Liver (tissue), 8 donors: ENCODE measurements at regions not wholly inside any gene's neighbourhood (a gene's known extent, or its start where the extent isn't known, plus 50 kb on each side); places are given as distances from the start of the nearest gene placed in this dataset.

Source experiments
- DNase-seq: peaks from one replicate; pipeline ENCODE4 v3.0.0-alpha.2; 2017; ENCODE audit warnings: low spot score
- H3K27ac ChIP-seq, 2 donors: one replicate each; pipeline ENCODE4 v1.7.0; 2013; ENCODE audit warnings: inconsistent platforms in 2 of 2, low read length in 2 of 2, control low read depth in 1 of 2, low read depth in 1 of 2, mild to moderate bottlenecking in 1 of 2
- H3K27me3 ChIP-seq, 4 donors: one replicate each; pipeline versions ENCODE4 v1.6.1 to v1.7.0; 2013; ENCODE audit warnings: low read length in 3 of 4, inconsistent platforms in 1 of 4, mild to moderate bottlenecking in 1 of 4, moderate library complexity in 1 of 4; ENCODE audit not compliant: control insufficient read depth in 4 of 4, insufficient read depth in 4 of 4
- H3K36me3 ChIP-seq, 4 donors: one replicate each; pipeline versions ENCODE4 v1.6.1 to v1.7.0; 2013; ENCODE audit warnings: low read length in 3 of 4, mild to moderate bottlenecking in 3 of 4, low read depth in 1 of 4, moderate library complexity in 1 of 4; ENCODE audit not compliant: control insufficient read depth in 4 of 4, insufficient read depth in 3 of 4
- H3K4me1 ChIP-seq, 4 donors: one replicate each; pipeline versions ENCODE4 v1.6.1 to v1.7.0; 2013; ENCODE audit warnings: low read length in 3 of 4, mild to moderate bottlenecking in 3 of 4, moderate library complexity in 1 of 4; ENCODE audit not compliant: control insufficient read depth in 4 of 4, insufficient read depth in 4 of 4
- H3K4me3 ChIP-seq, 3 donors: one replicate each; pipeline versions ENCODE4 v1.6.1 to v1.7.0; 2013; ENCODE audit warnings: low read length in 3 of 3, control low read depth in 1 of 3, low read depth in 1 of 3, mild to moderate bottlenecking in 1 of 3
- H3K9ac ChIP-seq, 2 donors: one replicate each; pipeline ENCODE4 v1.7.0; 2013; ENCODE audit warnings: low read length in 2 of 2, mild to moderate bottlenecking in 2 of 2, moderate library complexity in 2 of 2, control low read depth in 1 of 2, low read depth in 1 of 2
- H3K9me3 ChIP-seq, 4 donors: one replicate each; pipeline versions ENCODE4 v1.6.1 to v1.7.0; 2013; ENCODE audit warnings: low read length in 3 of 4; ENCODE audit not compliant: control insufficient read depth in 4 of 4
- ATF3 ChIP-seq: IDR thresholded peaks from 2 replicates; pipeline ENCODE4 v1.6.1; 2016; ENCODE audit warnings: antibody characterized with exemption
- CTCF ChIP-seq: fragments of 150-350 bp; IDR thresholded peaks from 2 replicates; pipeline ENCODE4 v1.5.1; 2017; ENCODE audit warnings: improper control_type of control experiment, low read depth, low read length; ENCODE audit not compliant: missing input control
- EGR1 ChIP-seq, 2 donors: IDR thresholded peaks; 2 replicates each; pipeline ENCODE4 v1.6.1; 2016 to 2018; ENCODE audit warnings: antibody characterized with exemption in 2 of 2, low read depth in 2 of 2
- FOXA1 ChIP-seq: IDR thresholded peaks from 2 replicates; pipeline ENCODE4 v1.6.1; 2016; ENCODE audit warnings: antibody characterized with exemption
- FOXA2 ChIP-seq: IDR thresholded peaks from 2 replicates; pipeline ENCODE4 v1.6.1; 2016; ENCODE audit warnings: antibody characterized with exemption
- GABPA ChIP-seq, 2 donors: IDR thresholded peaks in 1 of 2; conservative IDR thresholded peaks in 1 of 2; 2 replicates each; pipeline ENCODE4 v1.6.1; 2016; ENCODE audit warnings: antibody characterized with exemption in 2 of 2, mild to moderate bottlenecking in 1 of 2, moderate library complexity in 1 of 2
- HNF4A ChIP-seq, 2 donors: conservative IDR thresholded peaks; 2 replicates each; pipeline ENCODE4 v1.6.1; 2016; ENCODE audit warnings: antibody characterized with exemption in 2 of 2, mild to moderate bottlenecking in 2 of 2
- HNF4G ChIP-seq: IDR thresholded peaks from 2 replicates; pipeline ENCODE4 v1.6.1; 2016; ENCODE audit warnings: antibody characterized with exemption
- JUND ChIP-seq, 2 donors: IDR thresholded peaks; 2 replicates each; pipeline ENCODE4 v1.6.1; 2016; ENCODE audit warnings: antibody characterized with exemption in 2 of 2
- MAX ChIP-seq: IDR thresholded peaks from 2 replicates; pipeline ENCODE4 v1.6.1; 2016; ENCODE audit warnings: antibody characterized with exemption
- NR2F2 ChIP-seq: IDR thresholded peaks from 2 replicates; pipeline ENCODE4 v1.6.1; 2016; ENCODE audit warnings: antibody characterized with exemption
- RAD21 ChIP-seq, 2 donors: IDR thresholded peaks; 2 replicates each; pipeline ENCODE4 v1.6.1; 2016; ENCODE audit warnings: antibody characterized with exemption in 2 of 2, mild to moderate bottlenecking in 2 of 2
- REST ChIP-seq: IDR thresholded peaks from 2 replicates; pipeline ENCODE4 v1.6.1; 2016; ENCODE audit warnings: antibody characterized with exemption, mild to moderate bottlenecking
- RXRA ChIP-seq, 2 donors: IDR thresholded peaks; 2 replicates each; pipeline ENCODE4 v1.6.1; 2017 to 2018; ENCODE audit warnings: antibody characterized with exemption in 2 of 2, mild to moderate bottlenecking in 1 of 2
- SP1 ChIP-seq: IDR thresholded peaks from 2 replicates; pipeline ENCODE4 v1.6.1; 2018; ENCODE audit warnings: antibody characterized with exemption, mild to moderate bottlenecking
- TAF1 ChIP-seq: conservative IDR thresholded peaks from 2 replicates; pipeline ENCODE4 v1.6.1; 2016; ENCODE audit warnings: antibody characterized with exemption, mild to moderate bottlenecking
- YY1 ChIP-seq: IDR thresholded peaks from 2 replicates; pipeline ENCODE4 v1.6.1; 2016; ENCODE audit warnings: antibody characterized with exemption, mild to moderate bottlenecking
- ZBTB33 ChIP-seq: IDR thresholded peaks from 2 replicates; pipeline ENCODE4 v1.6.1; 2016; ENCODE audit warnings: antibody characterized with exemption
- WGBS: extraction: QIAGEN DNeasy Blood & Tissue Kit; methylation state at CpG from one replicate; pipeline ENCODE4 v1.1.7; 2013; 5-methylcytosine and 5-hydroxymethylcytosine counted together
- donor health status: healthy.
- donor health status: healthy.
- donor health status: healthy.
- donor health status: healthy.
- donor health status: healthy.

GRCh38 chrX:149286940-149287349, 218.2 kb downstream of the IDS start:
- Histone ChIP-seq H3K36me3 (no peaks in the 10 kb centered on the region), H3K9me3 (no peaks in the 10 kb centered on the region), H3K9ac (no peak overlapping the region), H3K4me1 (no peaks in the 10 kb centered on the region), H3K27me3 (no peaks in the 10 kb centered on the region), H3K27ac (no peak overlapping the region), H3K4me3 (no peak overlapping the region)
- TF ChIP-seq CTCF (peak; percentile 54), RAD21 (IDR thresholded peaks at IDR 0.05) (peak; percentile 62 to 78), MAX (no peak), JUND (IDR thresholded peaks at IDR 0.05) (no peak), ZBTB33 (no peak)
- 30% methylated on average over 4 of the region's 4 CpGs for WGBS
- DNase-seq = peak; percentile 33

GRCh38 chrX:149284616-149285015, 220.5 kb downstream of the IDS start:
- Histone ChIP-seq H3K4me3 (no peak overlapping the region), H3K9ac (no peak overlapping the region), H3K9me3 (no peaks in the 10 kb centered on the region), H3K36me3 (no peaks in the 10 kb centered on the region), H3K27ac (no peak overlapping the region), H3K27me3 (no peaks in the 10 kb centered on the region), H3K4me1 (no peaks in the 10 kb centered on the region)
- TF ChIP-seq CTCF (no peak), FOXA2 (no peak), ZBTB33 (no peak), SP1 (no peak), RAD21 (IDR thresholded peaks at IDR 0.05) (no peak), NR2F2 (no peak), YY1 (no peak), ATF3 (no peak), FOXA1 (no peak), JUND (IDR thresholded peaks at IDR 0.05) (no peak), HNF4A (conservative IDR thresholded peaks at IDR 0.05) (no peak), TAF1 (no peak), RXRA (IDR thresholded peaks at IDR 0.05) (no peak), GABPA (IDR thresholded peaks at IDR 0.05 in 1 of 2, conservative IDR thresholded peaks at IDR 0.05 in 1 of 2) (no peak), HNF4G (no peak), MAX (no peak), EGR1 (IDR thresholded peaks at IDR 0.05; ENCODE audit: low read depth in 2 of 2) (no peak), REST (no peak)
- DNase-seq = no peak
- WGBS = 69% methylated on average over 3 of the region's 3 CpGs
